Thymus (tissue), 11 donors: ENCODE measurements at regions not wholly inside any gene's neighbourhood (a gene's known extent, or its start where the extent isn't known, plus 50 kb on each side); places are given as distances from the start of the nearest gene placed in this dataset.
"Not testable (repeated sequence)": the region's sequence is repeated elsewhere in the genome, so short reads cannot be mapped to it uniquely, and the experiment has no call there.

Experiments used
- DNase-seq, 9 donors: peaks; one replicate each; pipeline ENCODE4 v3.0.0-alpha.2; 2013; ENCODE audit warnings: low spot score in 9 of 9, low read depth in 6 of 9, missing footprints in 1 of 9
- H3K27ac ChIP-seq, 2 donors: one replicate each; pipeline ENCODE4 v1.5.1; 2013; ENCODE audit warnings: control low read depth in 1 of 2, low read depth in 1 of 2, low read length in 1 of 2, mild to moderate bottlenecking in 1 of 2, moderate library complexity in 1 of 2
- H3K27me3 ChIP-seq, 2 donors: one replicate each; pipeline ENCODE4 v1.5.1; 2013; ENCODE audit warnings: low read length in 1 of 2; ENCODE audit not compliant: control insufficient read depth in 2 of 2, insufficient read depth in 1 of 2
- H3K36me3 ChIP-seq, 2 donors: one replicate each; pipeline ENCODE4 v1.5.1; 2013; ENCODE audit warnings: low read length in 1 of 2, mild to moderate bottlenecking in 1 of 2, moderate library complexity in 1 of 2; ENCODE audit not compliant: control insufficient read depth in 2 of 2, insufficient read depth in 2 of 2
- H3K4me1 ChIP-seq, 2 donors: one replicate each; pipeline ENCODE4 v1.5.1; 2013; ENCODE audit warnings: low read length in 2 of 2; ENCODE audit not compliant: control insufficient read depth in 2 of 2, insufficient read depth in 2 of 2
- H3K4me3 ChIP-seq, 2 donors: one replicate each; pipeline ENCODE4 v1.5.1; 2013; ENCODE audit warnings: low read length in 2 of 2, control low read depth in 1 of 2, mild to moderate bottlenecking in 1 of 2
- H3K9me3 ChIP-seq, 2 donors: one replicate each; pipeline ENCODE4 v1.5.1; 2013; ENCODE audit warnings: low read length in 1 of 2, mild to moderate bottlenecking in 1 of 2; ENCODE audit not compliant: control insufficient read depth in 2 of 2, insufficient read depth in 1 of 2
- WGBS: extraction: QIAGEN DNeasy Blood & Tissue Kit; methylation state at CpG from one replicate; pipeline ENCODE4 v1.1.7; 2013; 5-methylcytosine and 5-hydroxymethylcytosine counted together
- donor health status: healthy.

- Histone ChIP-seq H3K4me1 (no peaks in the 10 kb centered on the region), H3K36me3 (no peaks in the 10 kb centered on the region), H3K27me3 (no peaks in the 10 kb centered on the region), H3K9me3 (no peaks in the 10 kb centered on the region), H3K4me3 (no peak overlapping the region), H3K27ac (no peak overlapping the region)
- DNase-seq = no peak
- 95% methylated on average over 4 of the region's 4 CpGs for WGBS
Observed at GRCh38 chr11:60592601-60593000, 77.4 kb downstream of the MS4A13 start.

- WGBS = 96% methylated on average over 4 of the region's 4 CpGs
- DNase-seq = no peak
- Histone ChIP-seq H3K4me3 (no peak overlapping the region), H3K27me3 (no peaks in the 10 kb centered on the region), H3K27ac (no peak overlapping the region), H3K9me3 (no peaks in the 10 kb centered on the region), H3K4me1 (no peaks in the 10 kb centered on the region), H3K36me3 (no peaks in the 10 kb centered on the region)
Observed at GRCh38 chr11:60594998-60595642, 79.9 kb downstream of the MS4A13 start.

- Histone ChIP-seq H3K27ac (no peak overlapping the region), H3K27me3 (no peaks in the 10 kb centered on the region), H3K4me3 (no peak overlapping the region), H3K36me3 (no peaks in the 10 kb centered on the region), H3K4me1 (no peaks in the 10 kb centered on the region), H3K9me3 (no peaks in the 10 kb centered on the region)
- DNase-seq = no peak
- 97% methylated on average over 3 of the region's 3 CpGs for WGBS
Observed at GRCh38 chr11:60607483-60607882, 91.9 kb upstream of the MS4A8 start.

- no peaks in the 10 kb centered on the region for H3K4me1 ChIP-seq
- no peaks in the 10 kb centered on the region for H3K9me3 ChIP-seq
- no peak overlapping the region for H3K27ac ChIP-seq
- 48% methylated on average over 3 of the region's 3 CpGs for WGBS
- H3K36me3 ChIP-seq = no peaks in the 10 kb centered on the region
- no peak overlapping the region for H3K4me3 ChIP-seq
- DNase-seq = no peak
- H3K27me3 ChIP-seq = no peaks in the 10 kb centered on the region
Observed at GRCh38 chr11:60609632-60610031, 89.8 kb upstream of the MS4A8 start.

GRCh38 chr11:60610702-60611101 is 88.7 kb upstream of the MS4A8 start:
- Histone ChIP-seq H3K27ac (no peak overlapping the region), H3K4me3 (no peak overlapping the region), H3K36me3 (no peaks in the 10 kb centered on the region), H3K4me1 (no peaks in the 10 kb centered on the region), H3K27me3 (no peaks in the 10 kb centered on the region), H3K9me3 (no peaks in the 10 kb centered on the region)
- no peak for DNase-seq
- WGBS = 89% methylated on average over 1 of the region's 1 CpG

GRCh38 chr11:60615497-60615896 is 83.9 kb upstream of the MS4A8 start:
- H3K9me3 ChIP-seq = no peaks in the 10 kb centered on the region
- no peaks in the 10 kb centered on the region for H3K27me3 ChIP-seq
- no peaks in the 10 kb centered on the region for H3K4me1 ChIP-seq
- H3K36me3 ChIP-seq = no peaks in the 10 kb centered on the region
- no peak for DNase-seq
- no peak overlapping the region for H3K4me3 ChIP-seq
- H3K27ac ChIP-seq = no peak overlapping the region
- WGBS = 95% methylated on average over 25 of the region's 25 CpGs

- not testable (repeated sequence) for H3K36me3 ChIP-seq, H3K4me1 ChIP-seq, H3K4me3 ChIP-seq, DNase-seq, H3K9me3 ChIP-seq, H3K27ac ChIP-seq, H3K27me3 ChIP-seq
- 85% methylated on average over 29 of the region's 30 CpGs for WGBS
Observed at GRCh38 chr11:60621940-60622339, 77.5 kb upstream of the MS4A8 start.

GRCh38 chr11:60622776-60623175 is 76.6 kb upstream of the MS4A8 start:
- not testable (repeated sequence) for H3K27me3 ChIP-seq, DNase-seq, H3K27ac ChIP-seq, H3K9me3 ChIP-seq, H3K36me3 ChIP-seq, H3K4me1 ChIP-seq, H3K4me3 ChIP-seq
- 92% methylated on average over 15 of the region's 27 CpGs for WGBS

- Histone ChIP-seq H3K36me3 (no peaks in the 10 kb centered on the region), H3K27me3 (no peaks in the 10 kb centered on the region), H3K4me1 (no peaks in the 10 kb centered on the region), H3K9me3 (no peaks in the 10 kb centered on the region), H3K27ac (no peak overlapping the region), H3K4me3 (no peak overlapping the region)
- DNase-seq = no peak
- 93% methylated on average over 2 of the region's 2 CpGs for WGBS
Observed at GRCh38 chr11:60625262-60625661, 74.2 kb upstream of the MS4A8 start.

- H3K27ac ChIP-seq = no peak overlapping the region
- DNase-seq = no peak
- no peaks in the 10 kb centered on the region for H3K36me3 ChIP-seq
- peaks cover 6 to 19% of the 10 kb centered on the region in 2 donors for H3K4me1 ChIP-seq
- H3K4me3 ChIP-seq = no peak overlapping the region
- H3K27me3 ChIP-seq = no peaks in the 10 kb centered on the region
- H3K9me3 ChIP-seq = no peaks in the 10 kb centered on the region
Observed at GRCh38 chr11:60629399-60629798, 70.0 kb upstream of the MS4A8 start.
